Small intestine (tissue), 7 donors: ENCODE measurements at regions not wholly inside any gene's neighbourhood (a gene's known extent, or its start where the extent isn't known, plus 50 kb on each side); places are given as distances from the start of the nearest gene placed in this dataset.

ENCODE experiments used
- DNase-seq, 2 donors: peaks; one replicate each; pipeline versions ENCODE4 v3.0.0 to v3.0.0-alpha.2; 2013
- FAIRE-seq: peaks from 2 replicates; lab custom pipeline; 2012; peaks lifted over from hg19 to GRCh38; lab: Jason Lieb, UNC
- H3K27ac ChIP-seq, 3 donors: one replicate each; pipeline ENCODE4 v1.5.1; 2013; ENCODE audit warnings: low read length in 2 of 3, mild to moderate bottlenecking in 2 of 3, control low read depth in 1 of 3, inconsistent platforms in 1 of 3, low read depth in 1 of 3, moderate library complexity in 1 of 3
- H3K27me3 ChIP-seq, 3 donors: one replicate each; pipeline ENCODE4 v1.6.1; 2013; ENCODE audit warnings: low read length in 3 of 3, inconsistent platforms in 1 of 3; ENCODE audit not compliant: control insufficient read depth in 3 of 3, insufficient read depth in 3 of 3
- H3K36me3 ChIP-seq, 3 donors: one replicate each; pipeline ENCODE4 v1.6.1; 2013; ENCODE audit warnings: low read length in 3 of 3, inconsistent platforms in 1 of 3, low read depth in 1 of 3, mild to moderate bottlenecking in 1 of 3, moderate library complexity in 1 of 3; ENCODE audit not compliant: control insufficient read depth in 3 of 3, insufficient read depth in 2 of 3
- H3K4me1 ChIP-seq, 3 donors: one replicate each; pipeline ENCODE4 v1.6.1; 2013; ENCODE audit warnings: low read length in 2 of 3, inconsistent platforms in 1 of 3, low read depth in 1 of 3, mild to moderate bottlenecking in 1 of 3, moderate library complexity in 1 of 3; ENCODE audit not compliant: control insufficient read depth in 3 of 3, insufficient read depth in 2 of 3
- H3K4me3 ChIP-seq, 3 donors: one replicate each; pipeline ENCODE4 v1.5.1; 2013; ENCODE audit warnings: low read length in 3 of 3, control low read depth in 1 of 3, inconsistent platforms in 1 of 3, low read depth in 1 of 3, mild to moderate bottlenecking in 1 of 3, moderate library complexity in 1 of 3
- H3K9me3 ChIP-seq, 2 donors: one replicate each; pipeline ENCODE4 v1.6.1; 2013; ENCODE audit warnings: low read depth in 1 of 2, low read length in 1 of 2; ENCODE audit not compliant: control insufficient read depth in 2 of 2, insufficient read depth in 1 of 2
- WGBS, 3 donors: extraction: QIAGEN DNeasy Blood & Tissue Kit; methylation state at CpG; one replicate each; pipeline ENCODE4 v1.1.7; 2013; 5-methylcytosine and 5-hydroxymethylcytosine counted together
- donor health status: healthy with polysubstance abuse.
- donor health status: control.
- donor health status: control.
- donor health status: Bipolar disorder and iron deficiency.
- donor health status: healthy.

DNA sequence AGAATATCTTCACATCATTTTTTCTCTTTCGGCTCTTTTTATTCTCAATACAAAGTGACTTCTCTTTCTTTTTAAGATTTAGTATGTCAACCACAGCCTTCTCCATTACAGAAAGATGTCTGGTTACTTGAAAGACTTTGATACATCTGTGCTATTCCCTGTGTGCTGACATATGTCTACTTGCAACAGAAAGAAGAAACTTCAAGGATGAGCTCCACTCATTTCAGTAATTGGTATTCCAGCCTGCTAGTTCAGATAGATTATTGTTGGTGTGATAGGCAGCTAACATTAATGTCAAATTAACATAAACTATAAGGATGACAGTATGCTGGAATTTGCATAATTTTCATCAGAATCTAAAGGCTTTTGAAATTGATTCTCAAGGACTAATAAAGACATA is 948.7 kb downstream of the PCDH18 start:
- no peaks in the 10 kb centered on the region for H3K9me3 ChIP-seq
- no peaks in the 10 kb centered on the region for H3K4me1 ChIP-seq
- no peak overlapping the region for H3K4me3 ChIP-seq
- 92 to 95% (median 94%) methylated on average over 1 of the region's 1 CpG for WGBS, 3 donors
- DNase-seq: no peak
- no peaks in the 10 kb centered on the region for H3K27me3 ChIP-seq
- H3K36me3 ChIP-seq: no peaks in the 10 kb centered on the region
- no peak for FAIRE-seq
- no peak overlapping the region for H3K27ac ChIP-seq

DNA sequence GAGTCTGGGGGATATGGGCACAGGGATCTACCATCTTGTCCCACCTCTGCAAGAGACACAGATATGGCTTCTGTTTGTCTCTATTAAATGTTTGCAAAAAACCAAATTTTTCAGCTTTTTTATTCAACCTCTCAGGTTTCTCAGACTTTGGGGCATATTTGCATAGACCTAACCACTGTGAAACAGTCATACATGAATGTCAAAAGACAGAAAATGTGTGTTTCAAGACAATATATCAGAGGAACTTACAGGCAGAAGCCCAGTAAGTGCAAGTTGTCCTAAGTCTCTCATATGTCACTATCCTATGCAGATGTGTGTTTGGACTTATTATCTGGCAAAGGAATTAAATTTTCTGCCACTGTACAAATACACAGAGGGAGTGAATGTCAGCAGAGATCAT is 951.2 kb downstream of the PCDH18 start:
- Histone ChIP-seq H3K4me1 (no peaks in the 10 kb centered on the region), H3K9me3 (no peaks in the 10 kb centered on the region), H3K4me3 (no peak overlapping the region), H3K27ac (no peak overlapping the region), H3K36me3 (no peaks in the 10 kb centered on the region), H3K27me3 (no peaks in the 10 kb centered on the region)
- DNase-seq (no peak), FAIRE-seq (no peak)

DNA sequence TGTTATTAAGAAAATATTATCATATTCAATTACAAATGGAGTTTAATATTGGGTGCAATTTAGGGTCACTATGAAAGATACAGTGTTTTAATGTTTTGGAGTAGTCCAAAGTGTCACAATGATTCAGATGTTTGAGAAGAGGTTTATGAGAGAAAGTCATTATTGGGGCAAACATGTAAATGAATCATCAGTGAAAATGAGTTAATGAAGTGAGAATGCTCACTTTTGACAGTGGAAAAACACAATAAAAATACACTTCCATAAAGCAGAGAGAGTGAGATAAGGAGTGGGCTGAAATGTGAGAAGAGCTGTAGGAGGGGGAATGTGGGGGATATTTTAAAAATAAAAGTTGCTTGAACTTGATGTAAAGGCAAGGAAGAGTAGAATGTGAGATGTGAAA is 957.1 kb downstream of the PCDH18 start:
- Histone ChIP-seq H3K27me3 (no peaks in the 10 kb centered on the region), H3K27ac (no peak overlapping the region), H3K36me3 (no peaks in the 10 kb centered on the region), H3K4me3 (no peak overlapping the region), H3K9me3 (no peaks in the 10 kb centered on the region), H3K4me1 (no peaks in the 10 kb centered on the region)
- no peak for FAIRE-seq
- no peak for DNase-seq

DNA sequence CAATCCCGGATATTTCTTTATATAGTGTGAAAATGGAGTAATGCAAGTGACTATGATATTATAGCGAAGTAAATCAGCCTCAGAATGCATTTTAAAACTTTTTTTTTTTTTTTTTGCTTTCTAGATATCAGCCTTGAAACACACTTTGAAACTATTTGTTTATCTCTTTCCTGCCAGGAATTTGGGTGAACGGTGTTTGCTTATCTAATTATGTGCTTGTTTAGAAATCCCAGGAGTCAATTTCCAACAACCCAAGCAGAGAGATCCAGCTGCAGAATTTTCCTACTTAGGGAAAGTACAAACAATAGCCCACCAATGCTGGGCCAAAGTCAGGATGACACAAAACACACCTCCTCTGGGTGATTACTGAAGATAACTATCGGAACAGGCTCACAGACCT is 958.8 kb downstream of the PCDH18 start:
- 51 to 59% (median 53%) methylated on average over 4 of the region's 4 CpGs for WGBS, 3 donors
- DNase-seq: no peak
- H3K9me3 ChIP-seq: no peaks in the 10 kb centered on the region
- no peaks in the 10 kb centered on the region for H3K27me3 ChIP-seq
- H3K4me1 ChIP-seq: no peaks in the 10 kb centered on the region
- FAIRE-seq: no peak
- H3K4me3 ChIP-seq: no peak overlapping the region
- no peaks in the 10 kb centered on the region for H3K36me3 ChIP-seq
- no peak overlapping the region for H3K27ac ChIP-seq

DNA sequence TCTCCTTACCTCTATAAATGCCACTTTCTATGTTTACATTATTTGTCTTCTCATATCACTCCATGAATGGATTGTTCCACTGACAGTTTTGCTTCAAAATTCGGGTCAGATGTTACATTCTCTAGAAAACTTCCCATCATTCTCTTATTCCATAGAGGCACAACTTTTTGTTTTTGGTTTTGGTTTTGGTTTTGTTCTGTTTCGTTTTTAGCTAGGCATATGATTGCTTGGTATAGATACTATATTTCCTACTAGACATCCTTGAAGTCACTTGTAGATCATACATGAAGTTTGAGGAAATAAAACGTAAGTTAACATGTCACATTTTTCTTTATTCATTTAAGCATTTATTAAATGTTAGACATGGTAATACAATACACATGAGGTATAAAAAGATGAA is 961.0 kb downstream of the PCDH18 start:
- no peak for FAIRE-seq
- 31 to 59% (median 36%) methylated on average over 3 of the region's 3 CpGs for WGBS, 3 donors

DNA sequence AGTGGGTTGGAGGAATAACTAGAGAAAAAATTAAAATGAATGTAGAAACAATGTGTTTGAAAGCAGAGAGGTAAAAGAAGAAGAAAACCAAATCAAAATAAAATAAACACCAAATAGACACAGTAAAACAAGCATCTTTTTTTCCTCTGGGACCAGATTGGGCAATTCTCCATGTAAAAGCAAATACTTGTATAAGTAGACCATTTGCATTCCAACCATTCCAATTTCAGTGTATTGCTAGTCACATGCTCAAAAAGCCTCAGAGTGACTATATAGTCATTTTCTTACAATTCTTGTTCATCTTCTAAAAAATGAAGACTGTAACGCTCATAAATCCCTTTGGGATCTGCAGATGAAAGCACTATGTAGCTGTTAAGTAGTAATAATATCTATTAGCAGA is 969.5 kb downstream of the PCDH18 start:
- no peak for DNase-seq
- WGBS, 3 donors: 74 to 86% (median 82%) methylated on average over 1 of the region's 1 CpG

More for the DNA sequence above, 961.0 kb downstream of the PCDH18 start:
- DNase-seq: no peak
- Histone ChIP-seq H3K27ac (no peak overlapping the region), H3K9me3 (no peaks in the 10 kb centered on the region), H3K4me3 (no peak overlapping the region), H3K27me3 (no peaks in the 10 kb centered on the region), H3K36me3 (no peaks in the 10 kb centered on the region), H3K4me1 (no peaks in the 10 kb centered on the region)

DNA sequence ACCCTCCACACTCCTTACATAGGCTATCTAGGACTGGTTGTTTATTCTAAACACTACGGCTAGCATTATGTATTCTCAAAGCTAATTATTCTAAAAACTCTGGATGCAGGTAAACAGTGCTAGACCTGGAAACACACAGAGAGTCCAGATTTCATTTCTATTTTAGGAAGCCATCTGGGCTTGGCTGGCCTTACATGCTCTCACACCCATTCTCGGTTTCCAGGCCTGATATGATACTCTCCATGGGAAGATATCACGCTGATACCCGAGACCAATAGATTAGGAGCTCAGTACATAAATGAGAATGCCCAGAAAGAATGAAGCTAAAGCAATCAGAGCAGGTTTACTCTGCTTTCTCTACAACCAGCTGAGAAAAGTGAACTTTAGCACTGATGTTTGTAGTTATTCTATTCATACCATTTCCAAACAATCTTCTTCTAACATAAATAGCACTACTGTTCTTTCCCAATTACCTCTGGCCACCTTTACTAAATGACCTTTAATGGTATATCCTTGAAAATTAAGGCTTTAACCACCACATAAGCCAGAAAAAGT is 973.3 kb downstream of the PCDH18 start:
- Histone ChIP-seq H3K36me3 (no peaks in the 10 kb centered on the region), H3K4me1 (no peaks in the 10 kb centered on the region), H3K27me3 (no peaks in the 10 kb centered on the region), H3K9me3 (no peaks in the 10 kb centered on the region), H3K27ac (no peak overlapping the region), H3K4me3 (no peak overlapping the region)
- FAIRE-seq (no peak), DNase-seq (no peak)
- 22 to 67% (median 44%) methylated on average over 4 of the region's 4 CpGs for WGBS, 3 donors

More for the DNA sequence above, 969.5 kb downstream of the PCDH18 start:
- Histone ChIP-seq H3K27me3 (no peaks in the 10 kb centered on the region), H3K9me3 (no peaks in the 10 kb centered on the region), H3K4me1 (no peaks in the 10 kb centered on the region), H3K4me3 (no peak overlapping the region), H3K36me3 (no peaks in the 10 kb centered on the region), H3K27ac (no peak overlapping the region)
- FAIRE-seq: no peak

DNA sequence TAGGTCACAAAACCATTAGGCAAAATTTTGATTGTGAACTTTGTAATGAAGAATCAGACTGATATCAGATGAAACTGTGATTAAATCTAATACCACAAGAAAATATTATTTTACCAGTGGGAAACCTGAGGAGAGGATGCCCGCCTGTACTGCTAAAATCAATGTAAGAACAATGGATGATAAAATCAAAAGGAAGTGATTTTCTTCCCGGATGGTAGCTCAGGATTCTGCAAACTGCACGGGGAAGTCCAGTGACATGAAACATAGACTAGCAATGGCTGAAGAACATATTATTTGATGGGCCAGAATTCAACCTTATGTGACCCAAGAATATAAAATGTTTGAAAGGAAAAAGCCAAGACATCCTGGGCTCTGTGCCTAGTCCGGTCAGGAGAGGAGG is 974.9 kb downstream of the PCDH18 start:
- no peak overlapping the region for H3K27ac ChIP-seq
- no peak overlapping the region for H3K4me3 ChIP-seq
- 70 to 71% (median 71%) methylated on average over 4 of the region's 4 CpGs for WGBS, 3 donors
- no peaks in the 10 kb centered on the region for H3K36me3 ChIP-seq
- FAIRE-seq: no peak
- H3K4me1 ChIP-seq: no peaks in the 10 kb centered on the region
- no peaks in the 10 kb centered on the region for H3K9me3 ChIP-seq
- no peaks in the 10 kb centered on the region for H3K27me3 ChIP-seq
- DNase-seq: no peak

DNA sequence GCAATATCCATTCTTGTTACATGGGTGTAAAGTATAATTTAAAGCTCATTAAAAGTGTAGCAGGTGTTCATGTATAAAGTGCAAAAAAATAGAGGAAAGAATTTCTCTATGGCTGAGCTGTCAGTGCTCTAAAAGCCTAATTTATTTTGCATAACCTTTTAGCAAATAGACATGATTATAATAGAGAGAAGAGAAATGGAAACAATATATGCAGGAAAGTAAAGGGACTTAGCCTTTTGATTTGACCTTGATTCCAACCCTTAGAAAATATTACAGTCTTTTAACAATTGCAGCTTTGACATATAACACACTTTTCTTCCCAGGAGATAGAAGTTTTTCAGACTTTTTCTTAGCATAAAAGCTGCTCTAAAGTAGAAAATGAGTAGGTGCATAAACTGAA is 978.3 kb downstream of the PCDH18 start:
- H3K27me3 ChIP-seq: no peaks in the 10 kb centered on the region
- no peaks in the 10 kb centered on the region for H3K9me3 ChIP-seq
- no peaks in the 10 kb centered on the region for H3K4me1 ChIP-seq
- DNase-seq (no peak), FAIRE-seq (no peak)
- no peaks in the 10 kb centered on the region for H3K36me3 ChIP-seq
- no peak overlapping the region for H3K27ac ChIP-seq
- H3K4me3 ChIP-seq: no peak overlapping the region
